K562 (cell line): ENCODE measurements at regions not wholly inside any gene's neighbourhood (a gene's known extent, or its start where the extent isn't known, plus 50 kb on each side); places are given as distances from the start of the nearest gene placed in this dataset.

ENCODE experiments used
- CBFA2T3 ChIP-seq: fragments of 450-650 bp; IDR thresholded peaks from 2 replicates; pipeline ENCODE4 v1.6.1; 2017
- HNRNPH1 ChIP-seq: fragments of 200-400 bp; formaldehyde crosslinking; optimal IDR thresholded peaks from 2 replicates; pipeline ENCODE3; 2017; ENCODE audit warnings: low read depth, mild to moderate bottlenecking, low read length, moderate library complexity
- HOXB6 ChIP-seq: fragments of 250-450 bp; sonication (Bioruptor Pico); IDR thresholded peaks from 2 replicates; pipeline ENCODE4 v1.5.1; 2022; ENCODE audit warnings: mild to moderate bottlenecking, borderline replicate concordance
- JUNB ChIP-seq: fragments of 450-650 bp; formaldehyde crosslinking; conservative IDR thresholded peaks from 2 replicates; pipeline ENCODE4 v1.4.0; 2020; ENCODE audit warnings: mild to moderate bottlenecking
- NELFE ChIP-seq: IDR thresholded peaks from 2 replicates; pipeline ENCODE4 v1.6.1; 2011; ENCODE audit warnings: mild to moderate bottlenecking; ENCODE audit not compliant: insufficient read depth, insufficient read length
- POLR2A ChIP-seq: fragments of 450-650 bp; conservative IDR thresholded peaks from 2 replicates; pipeline ENCODE4 v1.6.1; 2016
- PRPF4 ChIP-seq: fragments of 200-400 bp; formaldehyde crosslinking; IDR thresholded peaks from one replicate; pipeline ENCODE4 v1.6.1; 2017; ENCODE audit warnings: low read length, low read depth, mild to moderate bottlenecking; ENCODE audit not compliant: insufficient read depth, poor library complexity, severe bottlenecking
- RAD21 ChIP-seq, 2 experiments: fragments of 250-450 bp in 1 of 2; fragments of 450-650 bp in 1 of 2; sonication (Bioruptor Pico) in 1 of 2; formaldehyde crosslinking in 1 of 2; IDR thresholded peaks in 1 of 2; conservative IDR thresholded peaks in 1 of 2; 2 replicates each; pipeline versions ENCODE4 v1.4.0 to v1.8.0; 2020 to 2022; ENCODE audit warnings: mild to moderate bottlenecking in 2 of 2, moderate library complexity in 1 of 2
- SRSF1 ChIP-seq: fragments of 200-400 bp; formaldehyde crosslinking; IDR thresholded peaks from 2 replicates; pipeline ENCODE4 v1.6.1; 2017; ENCODE audit warnings: mild to moderate bottlenecking, low read depth, low read length, moderate library complexity
- TCF15 ChIP-seq: fragments of 250-450 bp; sonication (Bioruptor Pico); IDR thresholded peaks from 2 replicates; pipeline ENCODE4 v1.8.0; 2022; ENCODE audit warnings: moderate library complexity, mild to moderate bottlenecking, inconsistent platforms
- ZBTB9 ChIP-seq: fragments of 450-650 bp; formaldehyde crosslinking; IDR thresholded peaks from 2 replicates; pipeline ENCODE4 v1.4.0; 2020; ENCODE audit warnings: mild to moderate bottlenecking, moderate library complexity
- ZNF511 ChIP-seq: sonication (generic); formaldehyde crosslinking; IDR thresholded peaks from 2 replicates; pipeline ENCODE4 v1.8.0; 2022; ENCODE audit warnings: mild to moderate bottlenecking, missing genetic modification reagents
- ZNF512 ChIP-seq: IDR thresholded peaks from 2 replicates; pipeline ENCODE4 v1.6.1; 2016; ENCODE audit warnings: missing genetic modification characterization, missing compliant biosample characterization
- ZNF561 ChIP-seq: fragments of 450-650 bp; formaldehyde crosslinking; conservative IDR thresholded peaks from 2 replicates; pipeline ENCODE4 v1.4.0; 2020; ENCODE audit warnings: mild to moderate bottlenecking, moderate library complexity
- ZNF696 ChIP-seq: fragments of 250-450 bp; sonication (Bioruptor Pico); conservative IDR thresholded peaks from 2 replicates; pipeline ENCODE4 v1.4.0; 2020; ENCODE audit warnings: mild to moderate bottlenecking, moderate library complexity
- ZSCAN29 ChIP-seq: fragments of 450-650 bp; IDR thresholded peaks from 2 replicates; pipeline ENCODE4 v1.6.1; 2017
- TF ChIP-seq, protein P1 (sequence below): sonication (generic); formaldehyde crosslinking; IDR thresholded peaks from 2 replicates; pipeline ENCODE4 v1.8.0; 2023; ENCODE audit warnings: missing genetic modification reagents, mild to moderate bottlenecking, borderline replicate concordance
- TF ChIP-seq, protein P2 (sequence below), 2 experiments: fragments of 250-450 bp in 1 of 2; fragments of 450-650 bp in 1 of 2; sonication (Bioruptor Pico) in 1 of 2; IDR thresholded peaks; 2 replicates each; pipeline versions ENCODE4 v1.6.1 to v1.8.0; 2016 to 2021; ENCODE audit warnings: mild to moderate bottlenecking in 2 of 2, moderate library complexity in 2 of 2, missing compliant biosample characterization in 1 of 2, missing genetic modification characterization in 1 of 2

DNA sequence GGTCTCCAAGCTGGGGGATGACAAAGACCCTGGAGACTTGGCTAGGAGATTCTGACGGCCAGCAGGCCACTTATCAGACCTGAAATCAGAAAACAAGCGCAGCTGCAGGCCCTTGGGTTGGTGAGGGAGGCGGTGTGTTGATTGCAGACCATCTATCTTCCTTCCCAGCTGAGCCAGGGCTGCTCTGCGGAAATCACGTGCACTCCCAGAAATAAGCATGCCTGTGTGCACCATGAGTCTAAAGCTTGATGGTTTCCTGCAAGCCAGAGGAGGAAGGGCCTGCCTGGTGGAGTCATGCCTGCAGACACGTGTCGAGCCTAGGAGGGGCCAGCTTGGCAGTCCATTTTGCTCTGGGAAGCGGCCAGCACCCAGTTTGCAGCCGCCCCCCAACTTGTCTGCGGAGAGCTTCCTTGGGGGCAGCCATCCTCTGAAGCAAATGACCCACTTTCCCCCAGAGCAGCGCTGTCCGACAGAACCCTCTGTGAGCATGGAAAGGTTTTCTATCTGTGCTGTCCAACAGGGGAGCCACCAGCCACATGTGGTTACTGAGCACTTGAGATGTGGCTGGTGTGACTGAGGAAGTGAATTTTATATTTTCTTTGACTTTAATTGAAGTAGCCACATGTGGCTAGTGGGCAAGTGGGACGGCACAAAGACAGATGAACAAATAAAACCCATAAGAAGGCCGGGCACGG, 175.7 kb upstream of the BCOR start (continued):
- TF ChIP-seq, protein P1, sequence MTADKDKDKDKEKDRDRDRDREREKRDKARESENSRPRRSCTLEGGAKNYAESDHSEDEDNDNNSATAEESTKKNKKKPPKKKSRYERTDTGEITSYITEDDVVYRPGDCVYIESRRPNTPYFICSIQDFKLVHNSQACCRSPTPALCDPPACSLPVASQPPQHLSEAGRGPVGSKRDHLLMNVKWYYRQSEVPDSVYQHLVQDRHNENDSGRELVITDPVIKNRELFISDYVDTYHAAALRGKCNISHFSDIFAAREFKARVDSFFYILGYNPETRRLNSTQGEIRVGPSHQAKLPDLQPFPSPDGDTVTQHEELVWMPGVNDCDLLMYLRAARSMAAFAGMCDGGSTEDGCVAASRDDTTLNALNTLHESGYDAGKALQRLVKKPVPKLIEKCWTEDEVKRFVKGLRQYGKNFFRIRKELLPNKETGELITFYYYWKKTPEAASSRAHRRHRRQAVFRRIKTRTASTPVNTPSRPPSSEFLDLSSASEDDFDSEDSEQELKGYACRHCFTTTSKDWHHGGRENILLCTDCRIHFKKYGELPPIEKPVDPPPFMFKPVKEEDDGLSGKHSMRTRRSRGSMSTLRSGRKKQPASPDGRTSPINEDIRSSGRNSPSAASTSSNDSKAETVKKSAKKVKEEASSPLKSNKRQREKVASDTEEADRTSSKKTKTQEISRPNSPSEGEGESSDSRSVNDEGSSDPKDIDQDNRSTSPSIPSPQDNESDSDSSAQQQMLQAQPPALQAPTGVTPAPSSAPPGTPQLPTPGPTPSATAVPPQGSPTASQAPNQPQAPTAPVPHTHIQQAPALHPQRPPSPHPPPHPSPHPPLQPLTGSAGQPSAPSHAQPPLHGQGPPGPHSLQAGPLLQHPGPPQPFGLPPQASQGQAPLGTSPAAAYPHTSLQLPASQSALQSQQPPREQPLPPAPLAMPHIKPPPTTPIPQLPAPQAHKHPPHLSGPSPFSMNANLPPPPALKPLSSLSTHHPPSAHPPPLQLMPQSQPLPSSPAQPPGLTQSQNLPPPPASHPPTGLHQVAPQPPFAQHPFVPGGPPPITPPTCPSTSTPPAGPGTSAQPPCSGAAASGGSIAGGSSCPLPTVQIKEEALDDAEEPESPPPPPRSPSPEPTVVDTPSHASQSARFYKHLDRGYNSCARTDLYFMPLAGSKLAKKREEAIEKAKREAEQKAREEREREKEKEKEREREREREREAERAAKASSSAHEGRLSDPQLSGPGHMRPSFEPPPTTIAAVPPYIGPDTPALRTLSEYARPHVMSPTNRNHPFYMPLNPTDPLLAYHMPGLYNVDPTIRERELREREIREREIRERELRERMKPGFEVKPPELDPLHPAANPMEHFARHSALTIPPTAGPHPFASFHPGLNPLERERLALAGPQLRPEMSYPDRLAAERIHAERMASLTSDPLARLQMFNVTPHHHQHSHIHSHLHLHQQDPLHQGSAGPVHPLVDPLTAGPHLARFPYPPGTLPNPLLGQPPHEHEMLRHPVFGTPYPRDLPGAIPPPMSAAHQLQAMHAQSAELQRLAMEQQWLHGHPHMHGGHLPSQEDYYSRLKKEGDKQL: no peak
- no peak for TF ChIP-seq POLR2A
- TF ChIP-seq HOXB6 (CRISPR knock-in tag): no peak
- no peak for TF ChIP-seq ZNF561
- TF ChIP-seq ZNF512 (tag): no peak
- TF ChIP-seq ZNF511 (CRISPR knock-in tag): no peak
- peak; percentile 36; the same call in 1 of the 2 replicates for TF ChIP-seq ZBTB9 (CRISPR knock-in tag)
- TF ChIP-seq ZSCAN29: no peak
- no peak for TF ChIP-seq PRPF4
- no peak for TF ChIP-seq TCF15 (CRISPR knock-in tag)
- no peak for TF ChIP-seq HNRNPH1
- no peak for TF ChIP-seq RAD21 (CRISPR knock-in tag; conservative IDR thresholded peaks at IDR 0.05 in 1 of 2, IDR thresholded peaks at IDR 0.05 in 1 of 2)
- TF ChIP-seq JUNB: no peak
- TF ChIP-seq, protein P2, sequence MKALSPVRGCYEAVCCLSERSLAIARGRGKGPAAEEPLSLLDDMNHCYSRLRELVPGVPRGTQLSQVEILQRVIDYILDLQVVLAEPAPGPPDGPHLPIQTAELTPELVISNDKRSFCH (CRISPR knock-in tag; IDR thresholded peaks at IDR 0.05): no peak
- TF ChIP-seq, protein P2 (tag; IDR thresholded peaks at IDR 0.05): 0 out of 2 replicates have a peak, but pooled peaks have one; percentile 46
- no peak for TF ChIP-seq SRSF1
- no peak for TF ChIP-seq NELFE
- TF ChIP-seq ZNF696 (CRISPR knock-in tag): no peak
- TF ChIP-seq CBFA2T3: peak; percentile 91
